Stimulated activated CD4-positive, alpha-beta T cell treated with anti-CD3 and anti-CD28 coated beads, TNF-alpha, amount 100 ng/mL, for 48 hours (primary cell): ENCODE measurements at regions not wholly inside any gene's neighbourhood (a gene's known extent, or its start where the extent isn't known, plus 50 kb on each side); places are given as distances from the start of the nearest gene placed in this dataset.
"Not testable (repeated sequence)": the region's sequence is repeated elsewhere in the genome, so short reads cannot be mapped to it uniquely, and the experiment has no call there.

ENCODE experiments used
- DNase-seq, 3 donors: peaks; one replicate each; pipeline ENCODE4 v3.0.0-alpha.2; 2020; ENCODE audit warnings: low read depth in 3 of 3

DNA sequence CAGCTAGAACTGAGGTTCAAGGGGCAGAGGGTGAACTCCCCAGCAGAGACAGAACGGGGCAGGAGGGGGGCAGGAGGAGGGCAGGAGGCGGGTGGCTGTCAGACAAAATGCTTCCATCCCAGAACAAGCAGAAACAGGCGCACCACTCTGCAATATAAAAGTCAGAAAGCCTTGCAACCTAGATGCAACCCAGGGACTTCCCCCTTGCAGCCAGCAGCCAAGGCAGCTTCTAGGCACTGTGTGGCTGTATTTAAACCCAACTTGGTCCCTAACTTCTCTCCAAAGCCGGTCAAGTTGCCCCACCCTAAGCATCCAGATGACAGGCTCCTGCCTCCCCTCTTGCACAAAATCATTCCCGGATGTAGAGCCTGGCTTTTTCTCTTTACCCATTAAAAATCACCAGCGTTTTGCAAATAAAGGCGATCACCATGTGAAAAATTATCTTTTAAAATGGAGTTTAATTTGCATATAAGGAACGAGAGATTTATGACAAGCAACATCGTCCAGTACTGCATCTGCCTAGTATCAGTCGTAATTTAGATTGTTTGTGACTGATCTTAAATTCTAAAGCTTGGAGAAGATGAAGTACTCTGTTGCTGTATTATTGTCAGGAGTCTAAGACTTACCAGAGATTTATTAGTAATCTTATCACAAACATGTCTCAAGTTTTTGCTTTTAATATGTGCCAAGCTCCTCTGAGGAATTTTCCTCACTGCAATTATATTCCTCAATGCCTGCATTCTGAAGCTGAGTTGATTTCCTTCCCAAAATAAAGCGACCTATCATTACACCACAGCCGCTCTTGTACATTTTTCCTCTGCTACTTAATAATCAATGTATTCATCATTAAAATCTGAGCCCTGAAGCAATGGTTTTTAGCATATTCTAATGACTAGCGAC, 307.1 kb upstream of the ZNF507 start:
- DNase-seq = no peak

DNA sequence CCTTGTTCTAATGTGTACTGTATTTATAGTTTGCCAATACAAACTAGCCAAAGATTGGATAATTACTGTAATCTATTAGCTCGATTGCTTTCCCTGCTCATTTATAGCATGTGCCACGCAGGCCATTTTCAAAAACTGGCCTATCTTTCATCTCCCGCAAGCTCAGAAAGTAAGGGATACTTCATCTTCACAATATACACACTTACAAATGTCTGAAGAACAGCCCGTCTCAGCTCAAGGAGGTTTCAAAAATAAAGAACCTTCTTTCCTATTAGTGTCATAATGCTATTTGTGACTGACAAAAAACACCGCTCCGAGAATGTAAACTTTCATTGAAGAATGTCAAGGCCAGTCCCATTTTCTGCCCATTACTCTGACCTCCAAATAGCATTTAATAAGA, 306.4 kb upstream of the ZNF507 start:
- DNase-seq = no peak

- DNase-seq = no peak
Observed at GRCh38 chr19:32039440-32039839, 306.0 kb upstream of the ZNF507 start.

- DNase-seq = no peak
Observed at GRCh38 chr19:32040236-32040635, 305.2 kb upstream of the ZNF507 start.

GRCh38 chr19:32041681-32042292, 303.6 kb upstream of the ZNF507 start:
- DNase-seq = peak in 2 of 3 donors; percentile 14 to 18

DNA sequence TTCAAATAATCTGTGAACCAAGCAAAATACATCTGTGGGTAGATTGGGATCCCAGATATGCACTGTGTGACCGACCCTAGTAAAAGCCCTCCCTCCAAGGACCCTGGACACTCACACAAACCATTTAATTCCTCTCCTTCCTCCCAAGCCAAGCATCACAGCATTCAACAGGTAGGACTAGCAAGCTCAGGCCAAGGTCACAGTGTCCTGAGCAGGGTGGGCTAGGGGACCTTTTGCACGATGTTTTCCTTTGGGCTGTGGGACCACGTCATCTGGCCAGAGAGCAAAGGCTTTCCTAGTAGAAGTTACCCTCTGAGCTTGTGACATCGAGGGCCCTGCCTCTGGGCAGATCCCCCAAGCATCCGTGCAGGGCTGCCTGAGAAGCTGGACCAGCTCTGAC, 297.6 kb upstream of the ZNF507 start:
- DNase-seq = no peak

DNA sequence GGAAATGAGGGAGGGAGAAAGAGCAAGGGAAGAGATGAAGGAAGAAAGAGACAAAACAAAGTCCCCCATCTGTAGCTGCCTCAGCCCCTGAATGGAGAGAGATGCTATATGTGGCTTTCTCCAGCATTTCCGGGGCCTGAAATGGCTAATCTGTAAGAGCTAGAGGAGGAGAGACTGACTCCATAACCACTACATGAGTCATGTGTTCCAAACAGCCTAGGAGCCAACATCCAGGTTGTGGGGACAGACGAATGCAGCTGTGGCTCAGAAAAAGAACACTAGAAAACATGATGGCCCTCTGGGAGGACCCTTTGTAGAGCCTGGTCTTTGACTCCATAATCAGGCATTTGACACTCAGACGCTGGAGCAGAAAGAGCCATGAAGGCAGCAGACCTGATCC, 292.0 kb upstream of the ZNF507 start:
- DNase-seq = no peak

GRCh38 chr19:32053861-32054260, 291.5 kb upstream of the ZNF507 start:
- DNase-seq = no peak

DNA sequence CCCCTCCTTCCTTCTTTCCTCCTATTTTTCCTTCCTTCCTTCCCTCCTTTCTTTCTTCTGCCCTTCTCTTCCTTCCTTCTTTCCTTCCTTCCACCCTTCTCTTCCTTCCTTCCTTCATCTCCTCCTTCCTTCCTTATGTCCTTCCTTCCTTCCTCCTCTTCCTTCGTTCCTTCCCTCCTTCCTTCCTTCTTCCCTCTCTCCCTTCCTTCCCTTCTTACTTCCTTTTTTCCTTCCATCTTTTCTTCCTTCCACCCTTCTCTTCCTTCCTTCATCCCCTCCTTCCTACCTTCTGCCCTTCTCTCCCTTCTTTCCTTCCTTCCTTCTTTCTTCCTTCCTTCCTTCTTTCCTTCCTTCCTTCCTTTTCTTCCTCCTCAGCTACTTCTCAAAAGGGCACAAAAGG, 287.3 kb upstream of the ZNF507 start:
- DNase-seq = no peak

DNA sequence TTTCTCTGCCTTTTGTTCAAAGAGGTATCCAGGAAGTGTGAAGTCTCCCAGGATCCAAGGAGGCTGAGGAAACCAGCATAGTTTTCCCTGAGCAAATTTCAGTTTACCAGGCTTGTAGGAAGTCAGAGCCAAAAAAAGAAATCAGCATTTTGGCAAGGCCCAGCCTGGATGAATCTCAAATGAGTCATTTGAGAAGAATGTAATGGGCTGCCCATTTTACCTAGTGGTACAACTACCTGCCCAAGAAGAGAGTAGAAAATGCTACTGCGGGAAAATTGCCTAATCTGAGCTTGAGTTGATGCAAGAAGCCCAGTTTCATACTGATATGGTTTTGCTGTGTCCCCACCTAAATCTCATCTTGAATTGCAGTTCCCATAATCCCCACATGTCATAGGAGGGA, 284.1 kb upstream of the ZNF507 start:
- no peak for DNase-seq

- DNase-seq = no peak
Observed at GRCh38 chr19:32063601-32064000, 281.8 kb upstream of the ZNF507 start.

DNA sequence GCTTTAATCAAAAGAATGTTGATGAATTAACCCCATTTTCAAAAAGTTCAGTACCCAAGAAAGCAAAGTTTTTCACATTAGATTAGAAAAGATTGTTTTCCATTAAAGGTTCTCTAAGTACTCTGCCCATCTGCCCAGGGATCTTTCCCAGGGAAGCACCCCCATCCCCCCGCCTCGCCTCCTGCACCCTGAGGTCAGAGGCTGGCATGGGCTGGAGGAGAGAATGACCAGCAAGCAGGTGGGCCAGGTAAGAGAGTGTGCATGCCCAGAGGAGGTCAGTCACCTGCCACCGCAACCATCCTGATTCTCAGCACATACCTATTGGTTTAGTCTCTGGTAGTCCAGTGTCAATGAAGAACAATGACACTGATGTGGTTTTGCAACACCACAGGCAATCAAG, 279.4 kb upstream of the ZNF507 start:
- DNase-seq = no peak

DNA sequence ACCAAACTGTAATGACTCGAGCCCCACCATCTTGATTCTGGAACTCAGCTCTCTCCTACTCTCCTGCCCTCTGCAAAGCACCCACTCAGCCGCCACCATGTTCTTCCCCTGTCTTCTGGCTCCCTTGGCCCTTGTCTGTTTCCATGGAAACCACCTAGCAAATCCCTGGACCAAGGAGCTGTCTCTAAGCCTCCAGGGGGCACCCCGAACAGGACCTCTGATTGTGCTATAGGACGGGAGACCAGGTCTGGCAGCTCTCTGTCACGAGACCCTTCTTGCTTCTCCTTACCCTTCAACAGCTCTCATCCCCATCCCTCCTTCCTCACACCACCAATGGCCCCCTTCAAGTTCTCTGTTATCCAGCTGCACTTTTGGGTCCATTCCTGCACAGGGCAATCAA, 277.7 kb upstream of the ZNF507 start:
- DNase-seq = no peak

- DNase-seq = no peak
Observed at GRCh38 chr19:32068793-32069192, 276.6 kb upstream of the ZNF507 start.

GRCh38 chr19:32070101-32070500, 275.3 kb upstream of the ZNF507 start:
- no peak for DNase-seq

DNA sequence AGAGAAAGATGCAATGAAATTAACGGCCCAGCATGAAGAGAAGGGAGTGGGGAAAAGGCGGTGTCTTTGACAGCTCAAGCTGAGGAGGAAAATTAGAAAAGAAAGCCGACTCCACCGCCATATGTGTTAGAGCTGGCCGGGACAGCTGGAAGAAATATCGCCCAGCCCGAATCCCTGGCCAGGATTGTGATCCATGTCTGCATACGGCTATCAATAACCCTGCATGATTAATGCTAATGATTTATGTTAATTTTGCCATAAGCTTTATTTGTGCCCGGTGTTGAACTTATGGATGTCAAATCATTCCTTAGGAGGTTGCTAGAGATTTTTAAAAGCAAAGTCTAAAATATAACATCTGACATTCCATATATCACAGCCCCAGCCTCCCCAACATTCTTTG, 263.4 kb upstream of the ZNF507 start:
- DNase-seq = no peak

GRCh38 chr19:32084756-32085363, 260.6 kb upstream of the ZNF507 start:
- not testable (repeated sequence) for DNase-seq

GRCh38 chr19:32091241-32091640, 254.2 kb upstream of the ZNF507 start:
- no peak for DNase-seq

GRCh38 chr19:32097011-32097410, 248.4 kb upstream of the ZNF507 start:
- no peak for DNase-seq

- no peak for DNase-seq
Observed at GRCh38 chr19:32097620-32098019, 247.8 kb upstream of the ZNF507 start.

DNA sequence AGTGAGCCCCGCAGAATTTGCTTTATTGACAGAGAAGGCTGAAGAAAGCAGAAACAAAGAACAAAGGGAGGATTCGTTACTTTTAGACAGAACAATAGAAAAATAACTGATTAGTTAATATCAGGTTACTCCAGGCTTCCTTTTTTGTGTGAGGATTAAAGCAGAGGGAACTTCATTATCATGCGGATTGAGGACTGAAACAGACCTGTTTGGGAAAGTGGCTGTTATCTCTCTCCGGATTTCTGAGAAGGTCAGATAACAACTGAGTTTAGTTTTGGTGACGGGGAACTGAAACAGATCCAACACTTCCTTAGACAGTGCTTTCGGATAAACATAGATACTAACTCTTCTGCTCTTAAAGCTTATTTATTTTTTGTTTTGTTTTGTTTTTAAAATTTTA, 246.4 kb upstream of the ZNF507 start:
- DNase-seq = no peak

DNA sequence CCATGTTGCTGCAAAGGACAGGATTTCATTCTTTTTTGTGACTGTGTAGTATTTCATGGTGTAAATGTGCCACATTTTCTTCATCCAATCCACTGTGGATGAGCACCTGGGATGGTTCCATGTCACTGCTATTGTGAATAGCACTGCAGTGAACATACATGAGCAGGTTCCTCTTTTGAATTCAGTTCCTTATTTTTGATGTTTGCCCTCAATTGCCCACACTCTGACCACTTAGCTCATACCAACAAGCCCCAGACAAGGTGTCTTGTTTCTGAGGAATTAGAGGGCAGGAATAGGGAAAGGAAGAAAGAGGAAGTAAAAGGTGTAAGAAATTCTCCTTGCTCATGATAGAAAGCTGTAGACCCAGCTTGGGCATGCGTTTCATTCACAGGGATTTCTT, 244.2 kb upstream of the ZNF507 start:
- no peak for DNase-seq

DNA sequence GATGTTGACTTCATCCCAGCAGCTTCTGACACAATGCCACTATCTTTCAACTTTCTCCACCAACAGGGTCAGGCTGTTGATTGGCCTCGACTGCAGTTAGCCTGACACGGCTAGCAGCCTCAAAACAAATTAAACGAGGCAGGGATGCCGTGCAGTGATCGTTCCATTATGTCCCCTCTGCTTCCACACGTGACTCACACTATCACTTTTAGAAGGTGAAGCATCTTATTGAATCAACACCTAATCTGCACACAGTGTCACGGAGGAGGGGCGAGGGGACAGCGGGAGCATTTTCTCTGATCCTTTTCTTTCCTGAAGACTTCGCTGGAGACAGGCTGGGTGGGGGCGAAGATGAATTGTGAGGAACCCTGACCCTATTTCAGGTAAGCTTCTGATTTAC, 241.9 kb upstream of the ZNF507 start:
- no peak for DNase-seq
